NCI-H82 (cell line): ENCODE measurements at regions not wholly inside any gene's neighbourhood (a gene's known extent, or its start where the extent isn't known, plus 50 kb on each side); places are given as distances from the start of the nearest gene placed in this dataset.

Experiments used
- DNase-seq: peaks from one replicate; lab custom pipeline; 2025; lab: John Stamatoyannopoulos, UW

DNA sequence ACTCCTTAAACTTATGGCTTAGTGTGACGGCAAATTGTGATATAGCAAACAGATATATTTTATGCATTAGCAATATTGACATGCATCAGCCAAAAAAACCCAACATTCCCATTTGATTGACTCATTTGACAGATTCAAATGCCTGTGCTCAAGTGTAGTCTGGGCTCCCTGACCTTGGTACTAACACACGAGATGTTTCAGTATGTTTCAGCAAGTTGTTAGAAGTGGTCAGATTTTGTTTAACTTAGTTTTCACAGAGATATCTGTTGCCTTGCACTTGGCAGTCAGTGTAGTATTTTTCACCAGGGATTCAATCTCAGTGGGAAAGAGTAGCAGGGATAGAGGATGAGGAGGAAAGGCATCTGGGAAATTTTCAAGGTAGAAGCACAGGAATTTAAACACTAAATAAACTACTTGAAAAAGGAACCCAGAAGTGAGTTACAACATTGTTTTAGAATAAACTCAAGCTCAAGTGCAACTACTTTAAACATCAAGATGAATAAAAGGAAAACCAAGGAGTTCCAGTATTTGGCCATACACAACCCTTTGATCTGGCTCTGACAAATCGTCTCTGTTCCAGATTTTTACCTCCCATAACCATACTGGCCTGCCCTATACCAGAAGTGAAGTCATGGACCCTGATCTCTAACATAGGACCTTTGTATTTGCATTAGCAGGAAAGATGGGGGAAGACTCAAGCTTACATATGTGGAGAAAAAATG is 56.5 kb upstream of the BLID start:
- DNase-seq: no peak

DNA sequence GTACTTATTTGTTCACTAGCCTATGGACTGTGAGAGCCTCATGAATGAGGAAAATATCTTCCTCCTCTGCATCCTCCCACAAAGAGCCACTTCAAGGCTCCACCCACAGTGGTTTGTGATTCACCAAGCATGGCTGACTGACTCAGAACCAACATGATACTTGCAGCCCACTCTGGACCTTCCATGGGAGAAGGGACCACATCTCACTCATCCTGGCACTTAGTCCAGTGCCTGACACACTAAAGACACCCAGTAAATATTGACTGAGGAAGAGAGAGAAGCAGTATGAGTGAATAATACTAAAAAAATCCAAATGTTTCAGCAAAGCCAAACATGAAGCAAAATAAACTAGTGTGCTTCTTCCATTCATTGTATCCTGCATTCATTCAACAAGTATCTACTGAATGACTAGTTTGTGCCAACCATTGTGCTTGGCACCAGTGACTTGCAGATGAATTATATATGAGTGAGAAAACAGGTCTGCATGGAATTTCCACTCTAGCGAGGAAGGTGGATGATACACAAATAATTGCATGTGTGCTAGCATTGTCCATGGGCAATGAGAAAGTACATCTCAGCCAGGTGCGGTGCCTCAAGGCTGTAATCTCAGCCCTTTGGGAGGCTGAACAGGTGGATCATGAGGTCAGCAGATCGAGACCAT is 54.9 kb upstream of the BLID start:
- DNase-seq: no peak

DNA sequence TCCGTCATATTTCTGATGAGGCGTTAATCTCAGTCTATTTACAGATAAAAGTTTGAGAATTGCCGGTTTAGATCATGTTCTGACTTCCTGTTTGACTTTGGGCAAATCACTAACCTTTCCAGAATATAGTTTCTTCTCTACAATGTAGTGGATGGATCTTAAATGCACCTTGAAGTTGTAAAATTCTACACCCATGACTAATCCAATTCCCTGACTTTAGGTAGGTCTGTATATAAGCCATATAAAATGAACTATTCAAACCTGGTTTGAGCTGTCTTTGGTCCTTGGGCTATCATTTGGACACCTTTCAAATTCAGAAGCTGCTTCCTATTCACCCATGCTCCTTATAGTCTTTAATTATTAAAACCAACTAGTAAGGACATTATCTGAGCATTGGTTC is 52.2 kb upstream of the BLID start:
- DNase-seq: no peak

DNA sequence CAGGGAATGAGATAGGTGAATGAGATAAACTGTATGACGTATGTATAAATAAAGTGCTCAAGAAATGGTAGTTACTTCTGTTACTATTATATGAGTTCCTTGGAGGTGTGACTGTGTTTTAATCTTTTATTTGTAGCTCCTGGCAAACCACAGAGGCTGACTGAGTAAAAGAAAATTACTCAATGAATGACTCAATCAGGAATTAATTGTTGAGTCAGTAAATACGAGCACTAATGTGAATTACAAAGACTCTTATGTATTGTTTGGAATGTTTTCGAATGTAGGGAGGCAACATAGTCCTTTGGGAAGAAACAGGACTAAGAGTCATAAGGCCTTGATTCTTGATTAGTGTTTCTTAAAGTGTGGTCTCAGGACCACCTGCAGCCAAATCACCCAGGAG is 51.1 kb upstream of the BLID start:
- no peak for DNase-seq

DNA sequence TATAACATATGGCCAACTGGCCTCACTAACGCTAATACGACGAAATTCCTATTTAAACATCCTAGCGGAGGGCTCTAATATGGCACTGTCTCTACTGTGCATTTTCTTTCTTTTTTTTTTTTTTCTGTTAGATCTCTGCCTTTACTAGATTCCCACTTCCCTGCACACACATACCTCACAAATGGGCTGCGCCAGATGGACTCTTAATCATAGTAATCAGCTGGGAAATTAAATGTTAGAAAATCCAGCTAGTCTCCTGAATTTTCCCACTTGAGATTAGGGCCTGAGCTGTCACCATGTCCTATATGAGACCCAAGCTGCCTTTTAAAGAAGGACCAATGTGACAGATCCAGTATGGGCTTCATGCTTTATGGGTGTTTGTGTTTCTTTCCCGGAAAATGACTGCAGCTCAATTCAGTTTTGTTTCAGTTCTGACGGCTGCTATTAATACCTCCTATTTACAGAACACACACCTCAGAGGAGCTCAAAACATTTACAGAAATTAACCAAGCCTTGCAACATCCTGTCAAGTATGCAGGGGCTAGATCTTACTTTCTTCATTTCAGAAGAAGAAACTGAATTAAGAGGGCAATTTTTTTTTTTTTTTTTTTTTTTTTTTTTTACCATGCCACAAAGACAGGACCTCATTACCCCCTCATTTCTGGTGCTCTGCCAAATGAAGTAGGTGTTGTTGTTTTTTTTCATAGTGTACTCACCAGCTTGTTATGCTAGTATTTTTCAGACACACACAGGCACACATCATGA is 49.8 kb upstream of the BLID start:
- DNase-seq: peak; percentile 37
